ACC112 (cell line): ENCODE measurements at regions not wholly inside any gene's neighbourhood (a gene's known extent, or its start where the extent isn't known, plus 50 kb on each side); places are given as distances from the start of the nearest gene placed in this dataset.

Experiments used
- H2AFZ ChIP-seq: fragments of 200-600 bp; sonication (generic); one replicate; pipeline ENCODE4 v1.6.0; 2017; ENCODE audit warnings: antibody characterized with exemption, low read length; ENCODE audit not compliant: unreplicated experiment
- H3K27ac ChIP-seq: fragments of 200-600 bp; sonication (generic); 2 replicates; pipeline ENCODE4 v1.5.1; 2014; ENCODE audit warnings: low read depth, mild to moderate bottlenecking, antibody characterized with exemption, low read length, moderate library complexity
- H3K27me3 ChIP-seq: fragments of 200-600 bp; sonication (generic); 2 replicates; pipeline ENCODE4 v1.6.1; 2014; ENCODE audit warnings: mild to moderate bottlenecking, antibody characterized with exemption, low read length, moderate library complexity, mixed read lengths; ENCODE audit not compliant: insufficient read depth
- H3K36me3 ChIP-seq: fragments of 200-600 bp; sonication (generic); 2 replicates; pipeline ENCODE4 v1.6.1; 2016; ENCODE audit warnings: mild to moderate bottlenecking, antibody characterized with exemption, low read length, moderate library complexity, mixed read lengths; ENCODE audit not compliant: insufficient read depth
- H3K4me1 ChIP-seq: fragments of 200-600 bp; sonication (generic); one replicate; pipeline ENCODE4 v1.6.1; 2016; ENCODE audit warnings: low read length, mixed read lengths; ENCODE audit not compliant: insufficient read depth, unreplicated experiment, control insufficient read depth
- H3K4me3 ChIP-seq: fragments of 200-600 bp; sonication (generic); 2 replicates; pipeline ENCODE4 v1.5.1; 2014; ENCODE audit warnings: mild to moderate bottlenecking, low read depth, low read length
- H3K79me2 ChIP-seq: fragments of 200-600 bp; sonication (generic); one replicate; pipeline ENCODE4 v1.6.0; 2016; ENCODE audit warnings: low read length; ENCODE audit not compliant: control insufficient read depth, unreplicated experiment, insufficient read depth

- no peaks in the 10 kb centered on the region for H3K27me3 ChIP-seq
These were observed 610.4 kb downstream of the ELAVL2 start for GRCh38 chr9:23215688-23216087.

GRCh38 chr9:23219471-23219870, 606.6 kb downstream of the ELAVL2 start:
- Histone ChIP-seq H3K79me2 (no peaks in the 10 kb centered on the region), H3K36me3 (no peaks in the 10 kb centered on the region), H3K4me1 (no peaks in the 10 kb centered on the region), H3K4me3 (no peak overlapping the region), H3K27me3 (no peaks in the 10 kb centered on the region), H2AFZ (no peak overlapping the region), H3K27ac (no peak overlapping the region)

More at GRCh38 chr9:23215688-23216087, 610.4 kb downstream of the ELAVL2 start:
- Histone ChIP-seq H3K27ac (no peak overlapping the region), H3K4me1 (no peaks in the 10 kb centered on the region), H3K4me3 (no peak overlapping the region), H3K36me3 (no peaks in the 10 kb centered on the region), H3K79me2 (no peaks in the 10 kb centered on the region), H2AFZ (no peak overlapping the region)

GRCh38 chr9:23220171-23220570, 605.9 kb downstream of the ELAVL2 start:
- Histone ChIP-seq H3K27ac (no peak overlapping the region), H3K27me3 (no peaks in the 10 kb centered on the region), H3K4me1 (no peaks in the 10 kb centered on the region), H3K4me3 (no peak overlapping the region), H3K79me2 (no peaks in the 10 kb centered on the region), H2AFZ (no peak overlapping the region), H3K36me3 (no peaks in the 10 kb centered on the region)

GRCh38 chr9:23220957-23221356, 605.1 kb downstream of the ELAVL2 start:
- Histone ChIP-seq H3K36me3 (no peaks in the 10 kb centered on the region), H2AFZ (no peak overlapping the region), H3K4me3 (no peak overlapping the region), H3K79me2 (no peaks in the 10 kb centered on the region), H3K27me3 (no peaks in the 10 kb centered on the region), H3K4me1 (no peaks in the 10 kb centered on the region), H3K27ac (no peak overlapping the region)

- H3K79me2 ChIP-seq: no peaks in the 10 kb centered on the region
- H3K4me1 ChIP-seq: no peaks in the 10 kb centered on the region
- H2AFZ ChIP-seq: no peak overlapping the region
- no peaks in the 10 kb centered on the region for H3K36me3 ChIP-seq
- no peak overlapping the region for H3K4me3 ChIP-seq
- H3K27ac ChIP-seq: no peak overlapping the region
- no peaks in the 10 kb centered on the region for H3K27me3 ChIP-seq
These were observed 596.1 kb downstream of the ELAVL2 start for GRCh38 chr9:23229890-23230317.

GRCh38 chr9:23232831-23233230, 593.2 kb downstream of the ELAVL2 start:
- no peaks in the 10 kb centered on the region for H3K4me1 ChIP-seq
- H3K4me3 ChIP-seq: no peak overlapping the region
- no peak overlapping the region for H2AFZ ChIP-seq
- H3K27ac ChIP-seq: no peak overlapping the region
- H3K36me3 ChIP-seq: no peaks in the 10 kb centered on the region
- H3K79me2 ChIP-seq: no peaks in the 10 kb centered on the region
- H3K27me3 ChIP-seq: no peaks in the 10 kb centered on the region

GRCh38 chr9:23243523-23243922, 582.5 kb downstream of the ELAVL2 start:
- no peak overlapping the region for H3K4me3 ChIP-seq
- H3K27ac ChIP-seq: no peak overlapping the region
- H3K36me3 ChIP-seq: no peaks in the 10 kb centered on the region
- H3K79me2 ChIP-seq: no peaks in the 10 kb centered on the region
- no peaks in the 10 kb centered on the region for H3K27me3 ChIP-seq
- no peak overlapping the region for H2AFZ ChIP-seq
- no peaks in the 10 kb centered on the region for H3K4me1 ChIP-seq

- H3K79me2 ChIP-seq: no peaks in the 10 kb centered on the region
- no peak overlapping the region for H3K4me3 ChIP-seq
- H3K27ac ChIP-seq: no peak overlapping the region
- no peak overlapping the region for H2AFZ ChIP-seq
- no peaks in the 10 kb centered on the region for H3K36me3 ChIP-seq
- no peaks in the 10 kb centered on the region for H3K27me3 ChIP-seq
- no peaks in the 10 kb centered on the region for H3K4me1 ChIP-seq
These were observed 581.0 kb downstream of the ELAVL2 start for GRCh38 chr9:23245067-23245466.

- Histone ChIP-seq H3K4me1 (no peaks in the 10 kb centered on the region), H3K36me3 (no peaks in the 10 kb centered on the region), H3K27ac (no peak overlapping the region), H3K27me3 (no peaks in the 10 kb centered on the region), H3K4me3 (no peak overlapping the region), H2AFZ (no peak overlapping the region), H3K79me2 (no peaks in the 10 kb centered on the region)
These were observed 571.4 kb downstream of the ELAVL2 start for GRCh38 chr9:23254404-23255184.

GRCh38 chr9:23255346-23255745, 570.7 kb downstream of the ELAVL2 start:
- H3K79me2 ChIP-seq: no peaks in the 10 kb centered on the region
- H2AFZ ChIP-seq: no peak overlapping the region
- no peaks in the 10 kb centered on the region for H3K27me3 ChIP-seq
- no peak overlapping the region for H3K4me3 ChIP-seq
- no peaks in the 10 kb centered on the region for H3K36me3 ChIP-seq
- no peaks in the 10 kb centered on the region for H3K4me1 ChIP-seq
- H3K27ac ChIP-seq: no peak overlapping the region

GRCh38 chr9:23258569-23258968, 567.5 kb downstream of the ELAVL2 start:
- Histone ChIP-seq H3K36me3 (no peaks in the 10 kb centered on the region), H3K27me3 (no peaks in the 10 kb centered on the region), H3K4me3 (no peak overlapping the region), H2AFZ (no peak overlapping the region), H3K79me2 (no peaks in the 10 kb centered on the region), H3K27ac (no peak overlapping the region), H3K4me1 (no peaks in the 10 kb centered on the region)
